ENCODE measurements at regions not wholly inside any gene's neighbourhood (a gene's known extent, or its start where the extent isn't known, plus 50 kb on each side); places are given as distances from the start of the nearest gene placed in this dataset.

DNA sequence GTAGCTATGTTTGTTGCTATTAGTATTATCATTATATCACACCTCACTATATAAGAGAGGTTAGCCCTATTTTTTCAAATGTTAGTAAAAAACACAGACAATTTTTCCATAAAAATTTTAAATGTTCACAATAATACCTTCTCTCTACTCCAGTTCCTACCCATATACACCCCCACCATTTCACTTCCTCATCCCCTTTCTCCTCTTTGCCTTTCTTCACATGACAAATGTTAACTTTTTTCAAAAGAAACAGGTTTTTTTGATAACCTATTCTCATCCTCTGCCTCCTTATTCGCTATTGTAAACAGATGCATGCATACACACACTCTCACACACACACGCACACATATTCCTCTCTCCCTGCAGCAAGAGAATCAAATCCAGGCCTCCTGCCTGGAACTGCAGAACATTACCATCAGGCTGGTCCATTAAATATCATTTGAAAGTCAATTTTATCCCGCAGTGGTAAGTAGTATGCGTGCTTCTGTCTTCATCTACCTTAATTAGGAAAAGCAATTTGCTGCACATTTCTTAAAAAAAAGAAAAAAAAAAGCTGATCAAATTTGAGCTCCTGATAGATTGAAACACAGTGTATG lies 55.5 kb downstream of the MID1IP1 start:
- no peak for DNase-seq
- Histone ChIP-seq H3K27me3 (ENCODE audit: control insufficient read depth, insufficient read depth, low read length) (no peaks in the 10 kb centered on the region), H3K36me3 (replicated peaks; ENCODE audit: control insufficient read depth, insufficient read depth, low read length) (no peaks in the 10 kb centered on the region), H3K4me3 (ENCODE audit: insufficient read depth, low read depth, low read length) (no peak overlapping the region)

DNA sequence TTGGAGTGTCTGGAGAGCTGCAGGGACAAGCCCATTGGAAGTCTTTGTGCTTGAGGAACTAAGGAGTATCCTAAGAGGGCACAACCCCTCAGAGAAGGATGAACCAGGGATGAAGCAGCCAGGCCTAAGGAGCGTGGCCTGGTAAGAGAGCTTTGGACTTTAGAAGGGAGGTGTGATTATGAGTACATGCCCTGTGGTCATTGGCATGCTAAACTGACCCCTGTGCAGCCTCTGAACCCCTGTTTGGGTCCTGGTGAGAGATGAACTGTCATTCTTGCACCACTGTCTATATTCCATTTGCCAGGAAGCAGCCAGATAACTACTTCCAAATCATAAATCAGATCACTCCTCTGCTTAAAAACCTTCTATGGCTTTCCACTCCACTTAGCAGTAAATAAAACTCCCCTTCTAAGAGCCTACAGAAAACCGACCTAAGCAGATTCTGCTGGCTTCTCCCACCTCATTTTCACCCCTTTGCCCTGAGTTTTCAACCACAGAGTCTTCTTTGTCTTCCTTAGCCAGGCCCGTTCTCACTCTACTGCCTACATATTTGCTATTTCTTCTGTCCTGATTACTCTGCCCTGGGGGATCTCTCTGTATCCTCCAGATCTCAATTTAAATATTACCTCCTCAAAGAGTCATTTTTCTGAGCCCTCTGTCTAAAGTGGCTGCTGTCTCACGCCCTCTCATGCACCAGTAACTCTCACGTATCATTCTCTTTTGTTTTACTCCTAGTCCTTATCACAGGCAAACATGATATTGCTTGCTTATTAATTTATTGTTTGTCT lies 56.7 kb downstream of the MID1IP1 start:
- no peak overlapping the region for H3K4me3 ChIP-seq (ENCODE audit: insufficient read depth, low read depth, low read length)

DNA sequence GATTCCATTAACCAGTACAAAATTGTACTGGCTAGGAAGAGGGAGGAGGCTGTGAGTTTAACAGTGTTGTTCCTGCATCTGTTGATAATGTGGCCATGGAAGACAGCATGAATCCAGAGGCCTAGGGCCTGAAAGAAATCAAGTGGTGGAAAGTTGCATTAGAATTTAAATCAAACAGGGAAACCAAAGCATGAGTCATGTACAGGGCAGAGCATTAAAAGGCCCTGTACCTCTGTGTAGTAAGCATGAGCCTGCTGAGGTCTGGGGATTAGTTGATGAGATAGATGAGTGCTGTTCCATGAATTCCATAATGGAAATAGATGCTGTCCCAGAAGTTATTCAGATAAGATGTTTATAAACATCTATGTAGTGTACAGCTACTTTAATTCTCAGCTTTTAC lies 58.3 kb downstream of the MID1IP1 start:
- no peak for DNase-seq
- Histone ChIP-seq H3K36me3 (replicated peaks; ENCODE audit: control insufficient read depth, insufficient read depth, low read length) (no peaks in the 10 kb centered on the region), H3K27me3 (ENCODE audit: control insufficient read depth, insufficient read depth, low read length) (no peaks in the 10 kb centered on the region), H3K4me3 (ENCODE audit: insufficient read depth, low read depth, low read length) (no peak overlapping the region)

More for the DNA sequence above, 56.7 kb downstream of the MID1IP1 start:
- no peak for DNase-seq
- Histone ChIP-seq H3K36me3 (replicated peaks; ENCODE audit: control insufficient read depth, insufficient read depth, low read length) (no peaks in the 10 kb centered on the region), H3K27me3 (ENCODE audit: control insufficient read depth, insufficient read depth, low read length) (no peaks in the 10 kb centered on the region)

DNA sequence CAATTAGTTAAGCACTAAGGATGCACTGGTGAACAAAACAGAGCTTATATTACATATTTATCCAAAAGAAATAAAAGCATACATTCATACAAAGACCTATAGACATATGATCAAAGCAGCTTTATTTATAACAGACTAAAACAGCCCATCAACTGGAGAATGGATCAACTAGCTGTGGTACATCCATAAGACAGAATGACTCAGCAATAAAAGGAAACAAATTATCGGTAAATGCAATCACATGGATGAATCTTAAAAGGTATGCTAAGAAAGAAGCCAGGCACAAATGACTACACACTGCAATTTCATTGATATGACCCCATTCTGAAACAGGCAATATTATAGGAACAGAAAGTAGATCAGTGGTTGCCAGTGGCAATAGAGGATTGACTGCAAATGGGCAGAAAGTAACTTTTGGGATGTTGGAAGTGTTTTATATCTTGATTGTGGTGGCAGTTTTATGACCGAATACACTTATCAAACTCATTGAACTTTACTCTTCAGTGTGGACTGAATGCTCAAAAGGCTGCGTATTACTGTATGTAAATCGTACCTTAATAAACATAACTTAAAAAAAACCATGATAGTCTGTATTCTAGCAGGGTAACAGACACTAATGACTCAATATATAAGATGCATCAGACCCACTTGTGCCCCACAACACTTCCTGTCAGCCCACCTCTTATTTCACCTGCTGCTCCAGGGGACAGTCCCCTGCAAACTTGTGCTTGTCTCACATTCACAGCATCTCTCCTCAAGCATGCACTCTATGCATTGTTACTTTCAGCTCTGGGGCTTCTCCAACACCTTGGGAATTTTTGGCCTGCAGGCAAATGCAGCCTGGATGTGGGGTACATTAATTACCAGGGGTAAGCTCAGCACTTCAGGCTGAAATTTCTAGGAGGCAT lies 59.1 kb downstream of the MID1IP1 start:
- H3K4me3 ChIP-seq (ENCODE audit: insufficient read depth, low read depth, low read length): no peak overlapping the region
- no peak for DNase-seq

DNA sequence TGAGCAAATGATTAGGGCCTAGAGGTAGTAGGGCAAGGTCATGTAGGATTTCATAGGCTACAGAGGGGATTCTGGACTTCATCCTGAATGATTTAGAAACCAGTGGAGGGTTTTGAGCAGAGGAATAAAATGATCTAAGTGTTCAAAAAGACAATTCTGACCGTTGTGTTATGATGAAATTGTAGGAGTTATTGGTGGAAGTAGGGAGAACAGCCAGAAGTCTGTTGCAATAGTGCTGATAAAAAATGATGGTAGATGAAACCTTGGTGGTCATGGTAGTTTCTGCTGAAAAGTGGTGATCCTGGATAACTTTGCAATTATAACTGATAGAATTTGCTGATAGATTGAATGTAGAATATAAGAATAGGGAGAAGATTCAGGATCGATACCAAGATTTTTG lies 60.2 kb downstream of the MID1IP1 start:
- H3K4me3 ChIP-seq (ENCODE audit: insufficient read depth, low read depth, low read length): no peak overlapping the region
- DNase-seq: no peak
- no peaks in the 10 kb centered on the region for H3K36me3 ChIP-seq (replicated peaks; ENCODE audit: control insufficient read depth, insufficient read depth, low read length)
- H3K27me3 ChIP-seq (ENCODE audit: control insufficient read depth, insufficient read depth, low read length): no peaks in the 10 kb centered on the region

More for the DNA sequence above, 59.1 kb downstream of the MID1IP1 start:
- H3K36me3 ChIP-seq (replicated peaks; ENCODE audit: control insufficient read depth, insufficient read depth, low read length): no peaks in the 10 kb centered on the region
- H3K27me3 ChIP-seq (ENCODE audit: control insufficient read depth, insufficient read depth, low read length): no peaks in the 10 kb centered on the region

DNA sequence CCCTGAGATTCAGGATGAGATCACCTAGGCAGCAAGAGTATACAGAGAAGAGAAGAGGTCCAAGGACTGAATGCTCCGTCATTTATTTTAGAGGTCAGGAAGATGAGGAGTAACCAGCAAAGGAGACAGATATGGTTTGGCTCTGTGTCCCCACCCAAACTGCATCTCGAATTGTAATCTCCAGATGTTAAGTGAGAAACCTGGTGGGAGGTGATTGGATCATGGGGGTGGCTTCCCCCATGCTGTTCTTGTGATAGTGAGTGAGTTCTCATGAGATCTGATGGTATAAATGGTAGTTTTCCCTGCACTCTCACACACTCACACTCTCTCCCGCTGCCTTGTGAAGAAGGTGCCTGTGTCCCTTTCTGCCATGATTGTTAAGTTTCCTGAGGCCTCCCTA lies 60.8 kb downstream of the MID1IP1 start:
- Histone ChIP-seq H3K27me3 (ENCODE audit: control insufficient read depth, insufficient read depth, low read length) (no peaks in the 10 kb centered on the region), H3K4me3 (ENCODE audit: insufficient read depth, low read depth, low read length) (no peak overlapping the region), H3K36me3 (replicated peaks; ENCODE audit: control insufficient read depth, insufficient read depth, low read length) (no peaks in the 10 kb centered on the region)
- DNase-seq: no peak

DNA sequence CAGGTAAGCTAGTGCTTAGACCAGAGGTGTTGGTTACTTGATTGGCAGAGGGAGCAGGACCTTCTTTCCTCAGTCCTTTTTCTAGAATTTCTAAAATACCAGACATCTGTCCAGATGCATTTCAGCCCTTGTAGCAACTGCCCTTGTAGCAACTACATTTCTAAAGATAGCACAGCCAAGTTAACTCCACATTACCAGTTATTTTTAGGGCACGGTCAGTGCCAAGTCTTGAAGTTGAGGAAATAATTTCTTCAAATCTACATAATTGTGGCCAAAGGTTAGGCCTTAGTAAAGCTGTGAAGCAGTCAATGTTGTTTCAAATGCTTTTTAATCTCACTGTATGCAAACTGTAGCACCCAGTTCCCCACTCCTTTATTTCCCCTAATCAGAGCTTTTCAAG lies 62.9 kb downstream of the MID1IP1 start:
- H3K36me3 ChIP-seq (replicated peaks; ENCODE audit: control insufficient read depth, insufficient read depth, low read length): no peaks in the 10 kb centered on the region
- no peaks in the 10 kb centered on the region for H3K27me3 ChIP-seq (ENCODE audit: control insufficient read depth, insufficient read depth, low read length)
- H3K4me3 ChIP-seq (ENCODE audit: insufficient read depth, low read depth, low read length): no peak overlapping the region
- DNase-seq: no peak

DNA sequence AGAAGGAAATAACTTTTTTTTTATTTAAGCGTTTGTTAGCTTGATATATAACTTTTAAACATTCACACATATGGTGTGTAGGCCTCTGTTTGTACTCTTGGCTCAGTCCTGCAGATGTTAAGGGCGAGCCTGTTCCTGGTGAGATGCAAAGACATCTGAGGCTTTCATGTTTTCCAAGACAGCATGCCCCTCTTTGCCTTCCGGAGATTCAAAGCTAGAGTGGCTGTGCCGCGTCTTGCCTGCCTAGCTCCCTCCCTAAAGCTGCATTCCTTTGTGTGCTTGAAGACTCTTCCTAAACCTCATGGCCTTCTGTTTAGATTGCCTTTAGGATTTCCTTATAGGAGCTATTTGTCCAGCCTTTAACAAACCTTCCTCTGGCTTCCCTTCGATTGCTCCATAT lies 67.1 kb downstream of the MID1IP1 start:
- no peaks in the 10 kb centered on the region for H3K36me3 ChIP-seq (replicated peaks; ENCODE audit: control insufficient read depth, insufficient read depth, low read length)
- no peaks in the 10 kb centered on the region for H3K27me3 ChIP-seq (ENCODE audit: control insufficient read depth, insufficient read depth, low read length)
- H3K4me3 ChIP-seq (ENCODE audit: insufficient read depth, low read depth, low read length): no peak overlapping the region
- DNase-seq: no peak

DNA sequence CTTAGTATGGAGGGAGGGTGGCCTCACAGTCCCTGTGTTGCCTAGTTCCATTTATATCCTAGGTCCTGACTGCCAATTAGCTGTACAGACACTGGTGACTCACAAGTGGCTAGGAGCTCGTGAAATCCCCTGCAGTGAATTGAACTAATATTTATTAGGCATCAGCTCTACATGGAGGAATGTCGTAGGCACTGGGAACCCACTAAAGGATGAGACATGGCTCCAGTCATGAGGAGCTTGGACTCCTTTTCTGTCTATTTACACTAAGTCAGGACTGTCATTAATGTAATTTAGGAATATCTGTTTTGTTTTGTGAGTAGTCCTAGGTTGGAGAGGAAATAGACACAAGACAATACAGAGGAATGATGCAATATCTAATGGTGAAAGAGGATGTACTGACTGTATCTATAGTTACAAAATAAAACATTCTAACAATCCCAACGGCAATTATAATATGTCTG lies 67.7 kb downstream of the MID1IP1 start:
- no peak for DNase-seq
- H3K4me3 ChIP-seq (ENCODE audit: insufficient read depth, low read depth, low read length): no peak overlapping the region
- no peaks in the 10 kb centered on the region for H3K27me3 ChIP-seq (ENCODE audit: control insufficient read depth, insufficient read depth, low read length)
- H3K36me3 ChIP-seq (replicated peaks; ENCODE audit: control insufficient read depth, insufficient read depth, low read length): no peaks in the 10 kb centered on the region

DNA sequence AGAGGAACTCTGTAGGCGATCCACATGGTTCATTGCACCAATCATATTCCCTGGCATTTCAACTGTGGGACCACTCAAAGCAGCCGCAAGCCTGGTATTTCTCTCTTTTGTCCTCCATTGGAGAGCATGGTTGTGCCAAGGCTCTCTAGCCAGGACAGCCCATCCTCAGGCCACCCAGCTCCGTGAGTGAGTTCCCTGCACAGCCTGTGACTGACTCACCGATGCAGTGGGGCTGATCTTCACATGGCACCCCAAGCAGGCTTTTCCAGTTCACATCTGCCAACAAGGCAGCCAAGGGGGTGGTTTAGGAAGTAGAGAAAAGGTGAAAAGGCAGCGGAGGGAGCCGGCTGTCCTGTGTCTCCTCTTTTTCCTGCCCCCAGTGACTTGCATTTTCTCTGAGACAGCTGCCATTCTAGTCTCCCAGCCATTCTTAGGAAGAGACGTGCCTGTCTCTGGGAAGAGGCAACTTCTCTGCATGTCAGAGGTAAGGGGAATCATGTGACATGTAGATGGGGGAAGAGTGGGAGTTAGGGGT lies 69.2 kb downstream of the MID1IP1 start:
- no peaks in the 10 kb centered on the region for H3K36me3 ChIP-seq (replicated peaks; ENCODE audit: control insufficient read depth, insufficient read depth, low read length)
- peak overlapping the region; percentile 22; the same call in 1 of the 2 replicates for H3K4me3 ChIP-seq (ENCODE audit: insufficient read depth, low read depth, low read length)
- DNase-seq: no peak

DNA sequence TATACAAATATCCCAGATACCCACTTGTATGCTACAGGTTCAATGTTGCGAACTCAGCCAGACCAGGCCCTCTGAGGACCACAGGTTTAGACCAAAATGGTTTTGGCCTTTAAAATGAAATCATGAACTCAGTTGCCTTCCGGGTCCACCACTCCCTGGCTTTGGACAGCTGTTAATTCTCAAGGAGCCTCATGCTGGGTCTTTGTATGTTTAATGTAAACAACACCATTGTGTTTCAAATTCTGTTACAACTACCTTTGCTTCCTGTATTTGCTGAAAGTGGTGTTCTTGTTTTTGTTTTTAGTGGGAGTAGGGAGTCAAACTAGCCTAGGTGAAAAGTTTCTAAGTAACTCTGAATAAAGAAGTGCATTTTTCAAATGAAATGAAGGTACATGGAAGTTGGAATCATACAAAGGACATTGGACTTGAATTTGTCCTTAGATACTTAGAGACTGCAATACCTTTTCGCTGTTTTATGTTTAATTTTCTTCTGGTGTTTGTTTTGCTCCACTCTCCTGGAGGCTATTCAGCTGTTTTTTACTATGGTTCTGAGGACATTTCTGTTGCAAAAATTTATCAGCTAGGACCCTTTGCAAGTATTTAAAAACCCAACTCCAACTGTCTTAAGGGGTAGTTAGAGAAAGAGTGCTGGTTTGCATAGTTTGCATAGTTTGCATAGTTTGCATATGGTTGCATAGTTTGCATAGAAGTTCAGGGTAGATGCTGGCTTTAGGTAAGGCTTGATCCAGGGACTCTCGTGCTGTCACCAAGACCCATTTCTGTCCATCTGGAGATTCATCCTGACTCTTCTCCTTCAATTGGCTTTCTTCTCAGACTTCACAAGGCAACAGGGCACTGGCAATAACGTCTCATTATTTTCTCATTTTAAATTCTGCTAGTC lies 70.1 kb downstream of the MID1IP1 start:
- Histone ChIP-seq H3K4me3 (ENCODE audit: insufficient read depth, low read depth, low read length) (no peak overlapping the region), H3K36me3 (replicated peaks; ENCODE audit: control insufficient read depth, insufficient read depth, low read length) (no peaks in the 10 kb centered on the region), H3K27me3 (ENCODE audit: control insufficient read depth, insufficient read depth, low read length) (no peaks in the 10 kb centered on the region)
- peak; percentile 54 for DNase-seq

More for the DNA sequence above, 69.2 kb downstream of the MID1IP1 start:
- no peaks in the 10 kb centered on the region for H3K27me3 ChIP-seq (ENCODE audit: control insufficient read depth, insufficient read depth, low read length)

DNA sequence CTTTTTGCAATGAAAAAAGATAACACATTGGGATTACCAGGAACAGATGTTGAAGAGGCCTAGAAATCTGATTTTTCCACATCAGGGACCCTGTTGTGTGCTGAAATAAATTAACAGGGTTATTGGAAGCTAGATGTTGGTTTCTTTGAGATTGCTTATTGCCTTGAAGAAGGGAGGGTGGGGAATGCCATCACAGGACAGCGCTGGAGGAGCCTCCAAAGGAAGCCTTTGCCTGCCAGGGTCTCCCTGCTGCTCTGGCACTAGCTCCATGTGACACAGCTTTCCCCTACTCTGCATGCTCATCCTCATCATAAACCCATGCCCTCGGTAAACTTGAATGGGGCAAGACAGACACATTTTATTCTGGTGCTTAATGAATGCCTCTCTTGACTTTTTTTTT lies 76.1 kb downstream of the MID1IP1 start:
- H3K36me3 ChIP-seq (replicated peaks; ENCODE audit: control insufficient read depth, insufficient read depth, low read length): no peaks in the 10 kb centered on the region
- H3K4me3 ChIP-seq (ENCODE audit: insufficient read depth, low read depth, low read length): no peak overlapping the region
- no peak for DNase-seq
- no peaks in the 10 kb centered on the region for H3K27me3 ChIP-seq (ENCODE audit: control insufficient read depth, insufficient read depth, low read length)

DNA sequence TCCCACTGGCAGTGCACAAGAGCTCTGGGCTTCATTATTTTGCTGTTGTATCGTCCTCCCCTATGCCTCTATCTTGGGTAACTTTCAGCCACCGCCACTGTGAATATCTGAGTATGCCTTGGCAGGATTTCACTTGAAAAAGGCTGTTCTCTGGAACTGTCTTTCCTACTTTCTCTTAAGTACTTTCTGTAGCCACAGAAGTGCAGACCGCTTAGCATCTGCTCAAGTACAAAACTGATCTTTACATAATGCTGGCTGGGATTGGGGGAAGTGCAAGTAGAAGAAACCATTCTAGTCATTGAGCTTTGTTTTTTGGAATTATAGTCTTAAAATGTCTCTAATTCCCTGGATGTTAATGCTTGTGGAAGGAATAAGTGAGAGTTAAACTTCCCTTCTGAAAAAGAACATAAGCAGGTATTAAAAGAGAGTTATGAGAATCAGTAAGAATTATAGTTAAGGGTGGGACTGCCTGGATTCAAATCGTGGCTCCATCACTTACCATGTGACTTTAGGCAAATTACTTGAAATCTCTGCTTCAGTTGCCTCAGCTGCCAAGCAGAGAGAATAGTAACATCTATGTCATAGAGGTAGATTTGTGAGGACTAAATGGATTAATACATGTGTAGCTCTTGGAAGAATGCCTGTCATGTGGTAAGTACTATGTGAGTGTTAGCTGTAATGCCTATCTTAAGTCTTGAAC lies 77.5 kb downstream of the MID1IP1 start:
- no peaks in the 10 kb centered on the region for H3K27me3 ChIP-seq (ENCODE audit: control insufficient read depth, insufficient read depth, low read length)
- no peak overlapping the region for H3K4me3 ChIP-seq (ENCODE audit: insufficient read depth, low read depth, low read length)
- no peak for DNase-seq
- no peaks in the 10 kb centered on the region for H3K36me3 ChIP-seq (replicated peaks; ENCODE audit: control insufficient read depth, insufficient read depth, low read length)

All from H7 (cell line).